H1 (cell line): ENCODE measurements at regions not wholly inside any gene's neighbourhood (a gene's known extent, or its start where the extent isn't known, plus 50 kb on each side); places are given as distances from the start of the nearest gene placed in this dataset.

Experiments
- BRCA1 ChIP-seq: IDR thresholded peaks from 2 replicates; pipeline ENCODE4 v1.6.1; 2012; ENCODE audit warnings: low read depth, low read length, improper control_type of control experiment

GRCh38 chr21:32214654-32215305 lies 64.1 kb downstream of the MIS18A start (continued):
- no peak for TF ChIP-seq BRCA1
